H9 (cell line): ENCODE measurements at regions not wholly inside any gene's neighbourhood (a gene's known extent, or its start where the extent isn't known, plus 50 kb on each side); places are given as distances from the start of the nearest gene placed in this dataset.

Experiments used
- DNase-seq: peaks from one replicate; pipeline ENCODE4 v3.0.0-alpha.2; 2017
- H2AFZ ChIP-seq: one replicate; pipeline ENCODE4 v1.6.1; 2013; ENCODE audit warnings: mild to moderate bottlenecking, low read length, control low read depth, moderate library complexity
- H2AK5ac ChIP-seq: 2 replicates; pipeline ENCODE4 v1.6.1; 2013; ENCODE audit warnings: low read length, control low read depth, mixed read lengths; ENCODE audit not compliant: insufficient read length
- H2BK120ac ChIP-seq: one replicate; pipeline ENCODE4 v1.6.1; 2013; ENCODE audit warnings: low read depth, mild to moderate bottlenecking, low read length, control low read depth, inconsistent platforms; ENCODE audit not compliant: poor library complexity, severe bottlenecking
- H2BK12ac ChIP-seq: 2 replicates; pipeline ENCODE4 v1.6.1; 2013; ENCODE audit warnings: low read length, control low read depth, mixed read lengths, low read depth; ENCODE audit not compliant: insufficient read length
- H2BK15ac ChIP-seq: 2 replicates; pipeline ENCODE4 v1.6.1; 2013; ENCODE audit warnings: low read depth, low read length, control low read depth
- H2BK20ac ChIP-seq: one replicate; pipeline ENCODE4 v1.6.1; 2013; ENCODE audit warnings: low read depth, mild to moderate bottlenecking, low read length, control low read depth, inconsistent platforms; ENCODE audit not compliant: poor library complexity, severe bottlenecking
- H2BK5ac ChIP-seq: 2 replicates; pipeline ENCODE4 v1.6.1; 2013; ENCODE audit warnings: low read length, control low read depth, mixed read lengths; ENCODE audit not compliant: insufficient read length
- H3K14ac ChIP-seq: 2 replicates; pipeline ENCODE4 v1.6.1; 2013; ENCODE audit warnings: low read length, control low read depth; ENCODE audit not compliant: insufficient read depth
- H3K18ac ChIP-seq: 2 replicates; pipeline ENCODE4 v1.6.1; 2013; ENCODE audit warnings: low read depth, mild to moderate bottlenecking, mixed read lengths, low read length, control low read depth; ENCODE audit not compliant: insufficient read length
- H3K23ac ChIP-seq: 2 replicates; pipeline ENCODE4 v1.6.1; 2013; ENCODE audit warnings: low read length, control low read depth, mixed read lengths, low read depth; ENCODE audit not compliant: insufficient read length
- H3K23me2 ChIP-seq: 2 replicates; pipeline ENCODE4 v1.6.1; 2013; ENCODE audit warnings: low read depth, mild to moderate bottlenecking, mixed read lengths, low read length, control low read depth; ENCODE audit not compliant: insufficient read length, poor library complexity, severe bottlenecking
- H3K27ac ChIP-seq: 2 replicates; pipeline ENCODE4 v1.5.1; 2013; ENCODE audit warnings: low read length, control low read depth, mixed read lengths, low read depth; ENCODE audit not compliant: insufficient read length
- H3K27me3 ChIP-seq: 2 replicates; pipeline ENCODE4 v1.6.1; 2013; ENCODE audit warnings: low read length, control low read depth, inconsistent platforms; ENCODE audit not compliant: insufficient read depth
- H3K4ac ChIP-seq: 2 replicates; pipeline ENCODE4 v1.6.1; 2013; ENCODE audit warnings: low read depth, mild to moderate bottlenecking, control low read depth, inconsistent platforms, low read length, moderate library complexity
- H3K4me1 ChIP-seq: 2 replicates; pipeline ENCODE4 v1.6.1; 2013; ENCODE audit warnings: low read length, control low read depth, inconsistent platforms; ENCODE audit not compliant: insufficient read depth
- H3K4me2 ChIP-seq: 2 replicates; pipeline ENCODE4 v1.6.1; 2013; ENCODE audit warnings: low read length, control low read depth, mixed read lengths; ENCODE audit not compliant: insufficient read length, insufficient read depth
- H3K56ac ChIP-seq: 2 replicates; pipeline ENCODE4 v1.6.1; 2013; ENCODE audit warnings: low read depth, mild to moderate bottlenecking, mixed read lengths, low read length, control low read depth; ENCODE audit not compliant: insufficient read length
- H3K79me1 ChIP-seq: 2 replicates; pipeline ENCODE4 v1.6.1; 2013; ENCODE audit warnings: low read depth, mild to moderate bottlenecking, moderate library complexity, low read length, control low read depth, inconsistent platforms; ENCODE audit not compliant: insufficient read depth, poor library complexity, severe bottlenecking
- H3K79me2 ChIP-seq: 2 replicates; pipeline ENCODE4 v1.6.1; 2013; ENCODE audit warnings: low read length, control low read depth, inconsistent platforms; ENCODE audit not compliant: insufficient read depth
- H3K9ac ChIP-seq: 2 replicates; pipeline ENCODE4 v1.6.1; 2013; ENCODE audit warnings: low read length, control low read depth, mixed read lengths; ENCODE audit not compliant: insufficient read length; ENCODE audit errors: extremely low read depth
- H3K9me3 ChIP-seq: one replicate; pipeline ENCODE4 v1.6.1; 2013; ENCODE audit warnings: low read depth, low read length, inconsistent platforms; ENCODE audit not compliant: control insufficient read depth
- H3T11ph ChIP-seq: one replicate; pipeline ENCODE4 v1.6.1; 2013; ENCODE audit warnings: mild to moderate bottlenecking, low read length, control low read depth, inconsistent platforms
- H4K20me1 ChIP-seq: one replicate; pipeline ENCODE4 v1.6.1; 2013; ENCODE audit not compliant: control insufficient read depth, insufficient read length, insufficient read depth
- H4K5ac ChIP-seq: 2 replicates; pipeline ENCODE4 v1.6.1; 2013; ENCODE audit warnings: low read depth, mild to moderate bottlenecking, mixed read lengths, low read length, control low read depth; ENCODE audit not compliant: insufficient read length
- H4K8ac ChIP-seq: replicated peaks from 2 replicates; pipeline ENCODE4 v1.6.1; 2013; ENCODE audit warnings: low read length, control low read depth, mixed read lengths, low read depth; ENCODE audit not compliant: insufficient read length
- H4K91ac ChIP-seq: 2 replicates; pipeline ENCODE4 v1.6.1; 2013; ENCODE audit warnings: low read depth, mild to moderate bottlenecking, moderate library complexity, mixed read lengths, low read length, control low read depth; ENCODE audit not compliant: insufficient read length
- H3K27ac Mint-ChIP-seq, 3 experiments: 2 replicates in 2 of 3; 3 replicates in 1 of 3; pipeline ENCODE4 v1.8.0; 2020 to 2021; ENCODE audit warnings: mixed read lengths in 3 of 3, mild to moderate bottlenecking in 1 of 3, moderate library complexity in 1 of 3
- H3K27me3 Mint-ChIP-seq: 2 replicates; pipeline ENCODE4 v1.8.0; 2021; ENCODE audit warnings: low read depth, mild to moderate bottlenecking, moderate library complexity, mixed read lengths
- H3K36me3 Mint-ChIP-seq, 3 experiments: 2 replicates in 2 of 3; 3 replicates in 1 of 3; pipeline ENCODE4 v1.8.0; 2020 to 2021; ENCODE audit warnings: low read depth in 3 of 3, mixed read lengths in 3 of 3; ENCODE audit not compliant: insufficient read depth in 1 of 3
- H3K4me1 Mint-ChIP-seq, 2 experiments: 2 replicates each; pipeline ENCODE4 v1.8.0; 2020; ENCODE audit warnings: mixed read lengths in 2 of 2
- H3K4me3 Mint-ChIP-seq, 2 experiments: 2 replicates in 1 of 2; 3 replicates in 1 of 2; pipeline ENCODE4 v1.8.0; 2020 to 2021; ENCODE audit warnings: mild to moderate bottlenecking in 2 of 2, mixed read lengths in 2 of 2, moderate library complexity in 1 of 2
- H3K9me3 Mint-ChIP-seq, 2 experiments: 2 replicates in 1 of 2; 3 replicates in 1 of 2; pipeline ENCODE4 v1.8.0; 2020; ENCODE audit warnings: mild to moderate bottlenecking in 2 of 2, mixed read lengths in 2 of 2, moderate library complexity in 1 of 2
- TF ChIP-seq, protein P1 (sequence below): fragments of 200-600 bp; sonication (generic); conservative IDR thresholded peaks from 3 replicates; pipeline ENCODE4 v1.8.0; 2021; ENCODE audit warnings: antibody characterized with exemption, mild to moderate bottlenecking

DNA sequence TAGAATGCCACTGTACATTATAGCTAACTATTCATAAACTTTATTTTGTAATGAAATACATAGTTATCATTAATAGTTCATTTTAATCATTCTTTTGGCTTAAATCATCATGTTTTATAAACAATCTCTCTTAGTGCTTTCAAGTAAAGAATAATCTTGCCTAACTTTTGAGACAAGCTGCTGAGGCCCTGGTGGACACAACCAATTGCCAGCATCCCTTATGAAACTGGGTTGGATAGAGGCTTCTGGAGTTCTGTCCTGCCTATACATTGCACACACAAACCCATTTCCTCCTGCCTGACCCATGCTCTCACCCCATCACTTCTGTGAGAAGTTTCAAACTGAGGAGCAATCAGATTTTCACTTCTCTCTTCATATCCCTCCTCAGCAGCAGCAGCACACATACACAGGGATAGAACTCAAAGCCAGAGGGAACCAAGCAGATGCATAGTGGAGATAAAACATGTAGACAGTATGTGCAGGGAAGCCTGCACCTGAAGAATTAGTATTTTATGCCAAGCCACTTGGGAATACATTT lies 450.0 kb upstream of the SLC14A2 start:
- no peak overlapping the region for H4K8ac ChIP-seq
- no peaks in the 10 kb centered on the region for H3K4me1 Mint-ChIP-seq
- H3K23me2 ChIP-seq = no peaks in the 10 kb centered on the region
- no peak overlapping the region for H2BK5ac ChIP-seq
- no peak overlapping the region for H2AK5ac ChIP-seq
- no peak overlapping the region for H3K14ac ChIP-seq
- no peak overlapping the region for H2BK120ac ChIP-seq
- no peaks in the 10 kb centered on the region for H3K27me3 Mint-ChIP-seq
- H3K4me2 ChIP-seq = no peak overlapping the region
- TF ChIP-seq, protein P1, sequence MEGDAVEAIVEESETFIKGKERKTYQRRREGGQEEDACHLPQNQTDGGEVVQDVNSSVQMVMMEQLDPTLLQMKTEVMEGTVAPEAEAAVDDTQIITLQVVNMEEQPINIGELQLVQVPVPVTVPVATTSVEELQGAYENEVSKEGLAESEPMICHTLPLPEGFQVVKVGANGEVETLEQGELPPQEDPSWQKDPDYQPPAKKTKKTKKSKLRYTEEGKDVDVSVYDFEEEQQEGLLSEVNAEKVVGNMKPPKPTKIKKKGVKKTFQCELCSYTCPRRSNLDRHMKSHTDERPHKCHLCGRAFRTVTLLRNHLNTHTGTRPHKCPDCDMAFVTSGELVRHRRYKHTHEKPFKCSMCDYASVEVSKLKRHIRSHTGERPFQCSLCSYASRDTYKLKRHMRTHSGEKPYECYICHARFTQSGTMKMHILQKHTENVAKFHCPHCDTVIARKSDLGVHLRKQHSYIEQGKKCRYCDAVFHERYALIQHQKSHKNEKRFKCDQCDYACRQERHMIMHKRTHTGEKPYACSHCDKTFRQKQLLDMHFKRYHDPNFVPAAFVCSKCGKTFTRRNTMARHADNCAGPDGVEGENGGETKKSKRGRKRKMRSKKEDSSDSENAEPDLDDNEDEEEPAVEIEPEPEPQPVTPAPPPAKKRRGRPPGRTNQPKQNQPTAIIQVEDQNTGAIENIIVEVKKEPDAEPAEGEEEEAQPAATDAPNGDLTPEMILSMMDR = no peak
- DNase-seq = no peak
- no peak overlapping the region for H3K4me3 Mint-ChIP-seq
- no peak overlapping the region for H3K27ac ChIP-seq
- H2AFZ ChIP-seq = no peak overlapping the region
- H3K56ac ChIP-seq = no peak overlapping the region
- no peak overlapping the region for H2BK20ac ChIP-seq
- H3K79me2 ChIP-seq = no peaks in the 10 kb centered on the region
- no peak overlapping the region for H3K27ac Mint-ChIP-seq
- no peaks in the 10 kb centered on the region for H4K20me1 ChIP-seq
- H3T11ph ChIP-seq = no peak overlapping the region
- no peak overlapping the region for H4K5ac ChIP-seq
- no peak overlapping the region for H3K23ac ChIP-seq
- H4K91ac ChIP-seq = no peak overlapping the region
- no peaks in the 10 kb centered on the region for H3K9me3 ChIP-seq
- H3K4me1 ChIP-seq = no peaks in the 10 kb centered on the region
- no peak overlapping the region for H2BK12ac ChIP-seq
- no peak overlapping the region for H3K9ac ChIP-seq
- H3K9me3 Mint-ChIP-seq = no peaks in the 10 kb centered on the region
- H2BK15ac ChIP-seq = no peak overlapping the region
- no peaks in the 10 kb centered on the region for H3K79me1 ChIP-seq
- no peaks in the 10 kb centered on the region for H3K27me3 ChIP-seq
- H3K36me3 Mint-ChIP-seq = no peaks in the 10 kb centered on the region
- H3K4ac ChIP-seq = no peak overlapping the region
- H3K18ac ChIP-seq = no peak overlapping the region
